GM04503 (cell line): ENCODE measurements at regions not wholly inside any gene's neighbourhood (a gene's known extent, or its start where the extent isn't known, plus 50 kb on each side); places are given as distances from the start of the nearest gene placed in this dataset.
"Not testable (repeated sequence)": the region's sequence is repeated elsewhere in the genome, so short reads cannot be mapped to it uniquely, and the experiment has no call there.

ENCODE experiments used
- DNase-seq: peaks from one replicate; pipeline ENCODE4 v3.0.0-alpha.2; 2012; ENCODE audit warnings: low read depth

DNA sequence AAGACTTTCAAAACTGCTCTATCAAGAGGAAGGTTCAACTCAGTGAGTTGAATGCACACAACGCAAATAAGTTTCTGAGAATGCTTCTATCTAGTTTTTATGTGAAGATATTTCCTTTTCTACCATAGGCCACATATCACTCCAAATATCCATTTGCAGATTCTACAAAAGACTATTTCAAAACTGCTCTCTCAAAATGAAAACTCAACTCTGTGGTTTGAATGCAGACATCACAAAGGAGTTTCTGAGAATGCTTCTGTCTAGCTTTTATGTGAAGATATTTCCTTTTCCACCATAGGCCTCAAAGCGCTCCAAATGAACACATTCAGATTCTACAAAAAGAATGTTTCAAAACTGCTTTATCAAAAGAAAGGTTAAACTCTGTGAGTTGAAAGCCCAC is 1093.1 kb upstream of the DEFB115 start:
- not testable (repeated sequence) for DNase-seq

DNA sequence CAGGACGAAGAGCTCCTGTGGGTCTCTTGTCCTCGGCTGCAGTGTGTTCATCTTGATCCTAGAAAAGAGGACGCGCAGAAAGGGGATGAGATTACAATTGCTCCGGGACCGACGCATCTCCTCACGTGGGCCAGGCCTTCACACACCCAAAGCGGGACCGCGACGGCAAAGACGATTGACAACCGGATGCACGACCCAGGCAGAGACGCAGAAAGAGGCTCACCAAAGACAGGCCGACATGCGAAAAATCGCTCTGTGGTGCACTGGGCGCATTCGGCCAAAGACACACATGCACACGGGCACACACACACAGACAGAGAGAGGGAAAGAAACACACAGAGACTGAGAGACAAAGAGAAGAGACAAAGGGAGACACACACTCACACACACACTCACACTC is 1089.9 kb upstream of the DEFB115 start:
- no peak for DNase-seq

GRCh38 chr20:30168025-30168799 is 1089.3 kb upstream of the DEFB115 start:
- DNase-seq, result no peak

- DNase-seq, result no peak
These were observed 1088.7 kb upstream of the DEFB115 start for GRCh38 chr20:30168800-30169138.

- no peak for DNase-seq
These were observed 1081.8 kb upstream of the DEFB115 start for GRCh38 chr20:30175681-30176080.

GRCh38 chr20:30183124-30183523 is 1074.3 kb upstream of the DEFB115 start:
- not testable (repeated sequence) for DNase-seq

GRCh38 chr20:30191785-30192184 is 1065.7 kb upstream of the DEFB115 start:
- DNase-seq, result not testable (repeated sequence)

GRCh38 chr20:30234477-30234876 is 1023.0 kb upstream of the DEFB115 start:
- not testable (repeated sequence) for DNase-seq

- DNase-seq, result not testable (repeated sequence)
These were observed 982.4 kb upstream of the DEFB115 start for GRCh38 chr20:30275073-30275472.

GRCh38 chr20:30281584-30282197 is 975.8 kb upstream of the DEFB115 start:
- no peak for DNase-seq

DNA sequence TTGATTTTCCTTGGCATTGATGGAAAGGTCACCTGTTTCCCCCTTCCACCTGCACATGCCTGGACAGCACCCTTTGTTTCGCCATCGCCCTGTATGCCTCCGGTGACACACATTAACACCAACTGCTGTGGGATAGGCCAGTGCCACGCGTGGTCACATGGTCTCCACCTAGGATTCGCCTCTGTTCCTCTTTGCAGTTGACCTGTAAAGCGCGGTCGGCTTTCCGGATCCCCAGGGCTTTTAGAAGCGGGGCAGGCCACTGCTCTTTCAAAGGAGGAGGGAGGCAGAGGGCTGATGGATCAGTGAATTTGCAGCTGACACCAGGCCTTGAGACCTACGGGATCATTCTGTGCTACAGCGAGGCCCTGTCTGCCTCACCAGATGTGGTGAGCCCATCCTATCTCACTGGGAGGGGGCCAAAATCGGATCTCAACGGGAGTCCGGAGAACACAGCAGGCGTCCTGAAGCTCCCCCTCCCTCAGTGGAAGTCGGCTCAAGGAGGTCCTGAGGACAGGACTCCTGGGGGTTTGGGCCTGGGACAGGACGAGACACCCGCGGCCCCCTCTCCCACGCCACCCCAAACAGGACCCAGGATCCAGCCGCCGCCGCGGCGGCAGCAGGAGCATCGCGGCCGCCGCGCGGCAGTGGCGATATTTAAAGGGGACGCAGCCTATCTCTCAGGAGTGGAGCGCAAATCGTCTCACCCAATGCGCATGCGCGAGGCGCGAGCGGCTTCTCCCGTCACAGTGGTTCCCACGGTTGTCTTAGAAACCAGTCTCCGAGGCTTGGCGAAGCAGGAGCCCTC is 973.8 kb upstream of the DEFB115 start:
- DNase-seq, result not testable (repeated sequence)

DNA sequence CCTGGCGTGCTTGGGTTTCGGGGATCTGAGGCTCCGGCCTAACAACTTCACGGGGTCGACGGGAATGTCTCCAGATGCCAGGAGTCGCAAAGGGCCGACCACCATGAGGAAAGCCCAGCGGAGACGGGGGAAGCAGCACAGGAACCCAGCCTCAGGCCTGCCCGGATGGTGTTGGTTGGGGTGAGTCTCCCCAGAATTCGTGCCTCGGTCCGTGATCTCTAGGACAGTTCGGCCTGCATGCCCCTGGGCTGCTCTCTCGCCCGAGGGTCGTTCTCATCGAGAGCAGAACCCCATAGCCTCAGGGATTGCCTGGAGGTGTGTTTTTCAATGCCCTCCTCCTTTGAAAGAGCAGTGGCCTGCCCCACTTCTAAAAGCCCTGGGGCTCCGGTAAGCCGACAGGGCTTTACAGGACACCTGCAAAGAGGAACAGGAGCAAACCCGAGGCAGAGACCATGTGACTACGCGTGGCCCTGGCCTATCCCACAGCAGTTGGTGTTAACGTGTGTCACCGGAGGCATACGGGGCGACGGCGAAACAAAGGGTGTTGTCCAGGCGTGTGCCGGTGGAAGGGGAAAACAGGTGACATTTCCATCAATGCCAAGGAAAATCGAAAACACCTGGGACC is 973.1 kb upstream of the DEFB115 start:
- DNase-seq, result no peak

- no peak for DNase-seq
These were observed 971.8 kb upstream of the DEFB115 start for GRCh38 chr20:30285677-30286076.

- no peak for DNase-seq
These were observed 971.3 kb upstream of the DEFB115 start for GRCh38 chr20:30286157-30286556.

- DNase-seq, result not testable (repeated sequence)
These were observed 970.0 kb upstream of the DEFB115 start for GRCh38 chr20:30287459-30287858.

DNA sequence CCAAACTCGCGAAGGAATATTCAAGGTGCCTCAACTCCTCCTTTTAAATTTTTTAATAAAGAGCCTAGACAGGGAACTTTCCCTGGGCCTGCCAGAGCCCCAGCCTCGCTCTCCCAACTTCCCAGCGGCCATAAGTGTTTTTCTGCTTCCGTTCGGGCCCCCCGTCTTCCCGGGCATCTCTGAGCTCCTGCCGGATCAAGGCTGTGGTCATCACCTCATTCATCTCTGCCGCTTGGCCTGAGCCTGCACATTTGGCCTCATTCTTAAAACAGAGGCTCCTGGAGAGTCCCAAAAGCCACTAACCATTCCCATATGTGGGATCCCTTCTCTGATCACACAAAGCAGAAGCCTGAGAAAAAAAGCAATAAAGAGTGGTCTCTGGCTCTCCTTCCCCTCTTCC is 969.1 kb upstream of the DEFB115 start:
- DNase-seq, result no peak

- not testable (repeated sequence) for DNase-seq
These were observed 968.4 kb upstream of the DEFB115 start for GRCh38 chr20:30289049-30289448.

DNA sequence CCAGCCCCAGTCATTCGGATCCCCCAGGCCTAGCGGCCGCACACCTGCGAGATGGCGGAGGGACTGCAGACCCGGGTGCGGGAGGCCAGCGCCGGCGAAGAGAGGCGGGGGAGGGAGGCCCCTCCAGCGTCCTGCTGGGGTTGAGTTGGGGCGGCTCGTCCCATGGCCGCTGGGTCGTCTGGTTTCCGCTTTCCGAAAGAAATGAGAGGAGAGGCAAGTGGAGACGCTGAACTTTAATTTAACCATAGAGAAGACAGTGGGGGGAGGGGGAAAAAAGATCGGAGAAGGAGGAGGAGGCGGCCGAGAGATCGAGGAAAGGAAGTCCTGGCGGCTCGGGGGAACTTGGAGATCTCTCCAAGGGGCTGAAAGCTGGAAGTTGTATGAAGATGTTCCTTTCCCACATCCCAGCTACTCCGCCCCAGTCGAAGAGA is 967.7 kb upstream of the DEFB115 start:
- not testable (repeated sequence) for DNase-seq

DNA sequence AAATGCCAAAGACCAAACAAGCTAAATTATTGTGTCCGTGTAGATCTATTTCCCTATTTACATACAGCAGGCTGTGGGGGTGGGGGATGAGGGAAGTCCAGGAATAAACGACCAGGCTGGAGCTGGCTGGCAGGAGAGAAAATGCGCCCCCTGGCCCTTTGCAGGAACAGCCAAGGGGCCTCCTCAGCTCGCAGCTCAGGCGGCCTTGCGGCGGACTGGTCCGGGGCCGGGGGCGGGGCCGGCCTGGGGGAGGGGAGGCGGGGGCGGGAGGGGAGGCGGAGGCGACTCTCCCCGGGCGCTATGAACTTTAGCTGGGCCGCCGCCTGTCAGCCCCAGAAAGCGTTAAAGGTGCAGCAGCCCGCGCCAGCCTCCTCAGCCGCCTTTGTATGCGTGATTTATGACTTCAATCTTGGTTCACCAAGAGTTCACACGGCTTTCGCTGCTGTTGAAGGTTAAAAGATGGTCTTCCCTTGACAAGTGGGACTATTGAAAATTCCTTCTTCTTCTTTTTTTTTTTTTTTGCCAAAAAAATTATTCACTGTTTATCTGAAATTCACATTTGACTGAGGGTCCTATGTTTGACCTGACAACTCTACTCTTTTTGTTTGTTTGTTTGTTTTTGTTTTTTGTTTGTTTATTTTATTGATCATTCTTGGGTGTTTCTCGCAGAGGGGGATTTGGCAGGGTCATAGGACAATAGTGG is 967.0 kb upstream of the DEFB115 start:
- DNase-seq, result not testable (repeated sequence)

GRCh38 chr20:30291064-30291379 is 966.4 kb upstream of the DEFB115 start:
- not testable (repeated sequence) for DNase-seq

DNA sequence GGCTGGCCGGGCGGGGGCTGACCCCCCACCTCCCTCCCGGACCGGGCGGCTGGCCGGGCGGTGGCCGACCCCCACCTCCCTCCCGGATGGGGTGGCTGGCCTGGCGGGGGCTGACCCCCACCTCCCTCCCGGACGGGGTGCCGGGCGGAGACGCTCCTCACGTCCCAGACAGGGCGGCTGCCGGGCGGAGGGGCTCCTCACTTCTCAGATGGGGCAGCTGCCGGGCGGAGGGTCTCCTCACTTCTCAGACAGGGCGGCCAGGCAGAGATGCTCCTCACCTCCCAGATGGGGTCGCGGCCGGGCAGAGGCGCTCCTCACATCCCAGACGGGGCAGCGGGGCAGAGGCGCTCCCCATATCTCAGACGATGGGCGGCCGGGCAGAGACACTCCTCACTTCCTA is 965.8 kb upstream of the DEFB115 start:
- DNase-seq, result not testable (repeated sequence)

DNA sequence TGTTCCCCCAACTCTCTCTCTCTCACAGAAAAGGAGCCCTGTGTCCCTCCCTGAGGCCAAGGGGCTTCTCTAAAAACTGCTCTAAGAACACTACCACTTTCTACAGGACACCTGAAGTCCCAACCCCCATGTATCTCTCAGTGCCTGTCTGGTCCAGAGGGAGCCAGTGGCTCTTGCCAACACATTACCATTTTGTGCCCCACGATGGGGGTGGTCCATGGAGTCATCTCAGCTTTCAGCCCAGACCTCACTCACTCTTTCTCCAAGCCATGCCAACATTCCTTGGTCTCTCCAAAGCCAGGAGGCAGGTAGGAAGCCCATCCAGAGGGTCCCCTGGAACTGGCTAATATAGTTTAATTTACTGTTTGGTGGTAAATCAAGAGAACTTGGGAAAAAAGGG is 962.1 kb upstream of the DEFB115 start:
- DNase-seq, result not testable (repeated sequence)
